NCI-H226 (cell line): ENCODE measurements at regions not wholly inside any gene's neighbourhood (a gene's known extent, or its start where the extent isn't known, plus 50 kb on each side); places are given as distances from the start of the nearest gene placed in this dataset.
A peak's percentile ranks its signal among the peaks of the same experiment; 100 is the strongest.

Source experiments
- DNase-seq: peaks from one replicate; pipeline ENCODE4 v3.0.0-alpha.2; 2015

- DNase-seq: no peak
These were observed 422.2 kb upstream of the ADAMTS9 start for GRCh38 chr3:65109966-65110500.

- DNase-seq: peak; percentile 54
These were observed 419.4 kb upstream of the ADAMTS9 start for GRCh38 chr3:65107174-65107573.

- DNase-seq: peak; percentile 77
These were observed 413.6 kb upstream of the ADAMTS9 start for GRCh38 chr3:65101450-65101849.

GRCh38 chr3:65098400-65098799 lies 410.6 kb upstream of the ADAMTS9 start:
- no peak for DNase-seq

GRCh38 chr3:65096110-65096745 lies 408.4 kb upstream of the ADAMTS9 start:
- DNase-seq: no peak

GRCh38 chr3:65094723-65095122 lies 406.9 kb upstream of the ADAMTS9 start:
- no peak for DNase-seq

- DNase-seq: no peak
These were observed 405.8 kb upstream of the ADAMTS9 start for GRCh38 chr3:65093641-65094040.

GRCh38 chr3:65091565-65091964 lies 403.8 kb upstream of the ADAMTS9 start:
- no peak for DNase-seq

- no peak for DNase-seq
These were observed 395.4 kb upstream of the ADAMTS9 start for GRCh38 chr3:65083240-65083639.

GRCh38 chr3:65081536-65081935 lies 393.7 kb upstream of the ADAMTS9 start:
- no peak for DNase-seq

- no peak for DNase-seq
These were observed 392.6 kb upstream of the ADAMTS9 start for GRCh38 chr3:65080432-65080831.

- DNase-seq: no peak
These were observed 391.8 kb upstream of the ADAMTS9 start for GRCh38 chr3:65079560-65079959.

GRCh38 chr3:65078748-65079147 lies 390.9 kb upstream of the ADAMTS9 start:
- no peak for DNase-seq

- DNase-seq: no peak
These were observed 389.3 kb upstream of the ADAMTS9 start for GRCh38 chr3:65077124-65077523.

- DNase-seq: no peak
These were observed 383.2 kb upstream of the ADAMTS9 start for GRCh38 chr3:65070968-65071367.

GRCh38 chr3:65060904-65061303 lies 373.1 kb upstream of the ADAMTS9 start:
- DNase-seq: no peak

GRCh38 chr3:65052101-65052500 lies 364.3 kb upstream of the ADAMTS9 start:
- peak; percentile 61 for DNase-seq

- DNase-seq: no peak
These were observed 360.4 kb upstream of the ADAMTS9 start for GRCh38 chr3:65048151-65048550.

- DNase-seq: no peak
These were observed 357.3 kb upstream of the ADAMTS9 start for GRCh38 chr3:65045138-65045537.

- DNase-seq: no peak
These were observed 356.6 kb upstream of the ADAMTS9 start for GRCh38 chr3:65044401-65044800.

- DNase-seq: peak; percentile 61
These were observed 354.9 kb upstream of the ADAMTS9 start for GRCh38 chr3:65042675-65043074.

GRCh38 chr3:65039754-65040210 lies 352.0 kb upstream of the ADAMTS9 start:
- peak; percentile 99 for DNase-seq

- DNase-seq: no peak
These were observed 350.1 kb upstream of the ADAMTS9 start for GRCh38 chr3:65037861-65038260.

- DNase-seq: no peak
These were observed 347.4 kb upstream of the ADAMTS9 start for GRCh38 chr3:65035246-65035645.

- peak; percentile 54 for DNase-seq
These were observed 345.8 kb upstream of the ADAMTS9 start for GRCh38 chr3:65033576-65033975.
